Tibial artery (tissue), 4 donors: ENCODE measurements at regions not wholly inside any gene's neighbourhood (a gene's known extent, or its start where the extent isn't known, plus 50 kb on each side); places are given as distances from the start of the nearest gene placed in this dataset.

Source experiments
- DNase-seq, 2 donors: peaks; one replicate each; pipeline ENCODE4 v3.0.0-alpha.2; 2019
- H3K27ac ChIP-seq, 2 donors: fragments of 200-600 bp; sonication (generic) in 1 of 2; 1 replicate in 1 of 2; 2 replicates in 1 of 2; pipeline ENCODE4 v1.5.1; 2018 to 2019; ENCODE audit warnings: mild to moderate bottlenecking in 1 of 2
- H3K27me3 ChIP-seq, 2 donors: fragments of 200-600 bp; sonication (generic) in 1 of 2; one replicate each; pipeline versions ENCODE4 v1.5.1 to v1.6.0; 2016 to 2019
- H3K36me3 ChIP-seq, 3 donors: fragments of 200-600 bp; sonication (generic) in 2 of 3; one replicate each; pipeline ENCODE4 v1.5.1; 2016 to 2019; ENCODE audit warnings: mild to moderate bottlenecking in 2 of 3
- H3K4me1 ChIP-seq, 4 donors: fragments of 200-600 bp; sonication (generic) in 2 of 4; 1 replicate in 3 of 4; 2 replicates in 1 of 4; pipeline ENCODE4 v1.5.1; 2016 to 2019
- H3K4me3 ChIP-seq, 2 donors: fragments of 200-600 bp; sonication (generic) in 1 of 2; 1 replicate in 1 of 2; 2 replicates in 1 of 2; pipeline ENCODE4 v1.5.1; 2018 to 2019; ENCODE audit warnings: mild to moderate bottlenecking in 2 of 2
- H3K9me3 ChIP-seq, 3 donors: fragments of 200-600 bp; sonication (generic) in 1 of 3; one replicate each; pipeline ENCODE4 v1.5.1; 2016 to 2019
- CTCF ChIP-seq, 2 experiments: fragments of 200-600 bp in 1 of 2; fragments of 450-650 bp in 1 of 2; IDR thresholded peaks; one replicate each; pipeline ENCODE4 v1.5.1; 2017 to 2019; ENCODE audit warnings: antibody characterized with exemption in 2 of 2, mild to moderate bottlenecking in 1 of 2, moderate library complexity in 1 of 2
- intact Hi-C: fragments of 100-400 bp; cut with DNase I; formaldehyde crosslinking; loops from one replicate; pipeline ENCODE4 v1.15.0; 2023; ENCODE audit warnings: low total_unique reads

- Histone ChIP-seq H3K36me3 (no peaks in the 10 kb centered on the region), H3K27me3 (no peaks in the 10 kb centered on the region), H3K27ac (no peak overlapping the region), H3K4me1 (no peaks in the 10 kb centered on the region), H3K4me3 (no peak overlapping the region), H3K9me3 (no peaks in the 10 kb centered on the region)
- TF ChIP-seq CTCF (IDR thresholded peaks at IDR 0.05): no peak
- intact Hi-C loops: no loop called here
- no peak for DNase-seq
Measured at GRCh38 chr14:61927060-61927459, 164.8 kb downstream of the SNAPC1 start.

DNA sequence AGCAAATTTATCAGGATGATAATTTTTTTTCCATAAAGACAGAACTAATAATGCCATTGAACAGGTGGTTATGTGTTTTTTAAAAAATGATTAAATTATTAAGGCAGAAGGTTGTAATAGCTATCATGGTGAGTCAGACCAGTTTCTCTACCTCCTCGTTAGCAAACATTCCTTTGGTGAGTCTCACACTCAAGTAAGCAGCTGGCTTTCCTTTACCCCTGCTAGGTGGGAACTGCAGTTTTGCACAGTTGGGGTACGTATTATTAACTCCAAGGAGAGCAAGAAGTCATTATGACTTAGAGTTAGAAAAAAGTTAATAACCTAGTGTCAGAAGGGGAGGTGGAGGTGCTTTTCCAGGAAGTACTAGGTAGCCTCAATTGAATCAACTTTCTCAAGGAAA lies 165.3 kb downstream of the SNAPC1 start:
- no peaks in the 10 kb centered on the region for H3K4me1 ChIP-seq
- no peak for DNase-seq
- intact Hi-C loops: no loop called here
- H3K27ac ChIP-seq: no peak overlapping the region
- H3K9me3 ChIP-seq: no peaks in the 10 kb centered on the region
- no peak for TF ChIP-seq CTCF (IDR thresholded peaks at IDR 0.05)
- H3K36me3 ChIP-seq: no peaks in the 10 kb centered on the region
- no peak overlapping the region for H3K4me3 ChIP-seq
- no peaks in the 10 kb centered on the region for H3K27me3 ChIP-seq

DNA sequence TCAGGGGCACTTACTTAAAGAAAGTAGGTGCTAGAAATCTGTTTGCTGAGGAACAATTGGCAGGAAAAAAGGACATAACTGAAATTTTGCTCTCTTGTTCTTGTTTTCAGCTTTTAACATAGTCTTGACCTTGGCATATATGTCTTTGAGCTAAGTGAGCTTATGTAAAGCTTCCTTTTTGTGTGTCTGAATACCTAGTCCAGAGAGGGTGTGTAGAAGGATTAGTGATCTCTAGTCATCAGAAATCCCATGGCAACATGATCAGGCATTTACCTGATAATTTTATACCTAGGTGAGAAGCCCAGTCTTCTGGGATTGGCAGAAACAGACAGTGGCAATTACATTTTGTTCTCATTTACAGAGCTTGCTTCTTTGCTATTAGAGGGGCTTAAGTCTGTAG lies 166.1 kb downstream of the SNAPC1 start:
- no peak for DNase-seq
- H3K27me3 ChIP-seq: no peaks in the 10 kb centered on the region
- intact Hi-C loops: no loop called here

GRCh38 chr14:61928701-61929100 lies 166.5 kb downstream of the SNAPC1 start:
- no peak overlapping the region for H3K27ac ChIP-seq
- H3K27me3 ChIP-seq: no peaks in the 10 kb centered on the region
- no peak for DNase-seq
- no peaks in the 10 kb centered on the region for H3K36me3 ChIP-seq
- H3K9me3 ChIP-seq: no peaks in the 10 kb centered on the region
- intact Hi-C loops: no loop called here
- H3K4me3 ChIP-seq: no peak overlapping the region
- H3K4me1 ChIP-seq: no peaks in the 10 kb centered on the region
- TF ChIP-seq CTCF (IDR thresholded peaks at IDR 0.05): no peak

More for the DNA sequence above, 166.1 kb downstream of the SNAPC1 start:
- no peak overlapping the region for H3K27ac ChIP-seq
- no peaks in the 10 kb centered on the region for H3K4me1 ChIP-seq
- no peaks in the 10 kb centered on the region for H3K36me3 ChIP-seq
- TF ChIP-seq CTCF (IDR thresholded peaks at IDR 0.05): no peak
- no peaks in the 10 kb centered on the region for H3K9me3 ChIP-seq
- no peak overlapping the region for H3K4me3 ChIP-seq

- no peak for DNase-seq
- H3K4me1 ChIP-seq: no peaks in the 10 kb centered on the region
- intact Hi-C loops: no loop called here
- H3K36me3 ChIP-seq: no peaks in the 10 kb centered on the region
- H3K27ac ChIP-seq: no peak overlapping the region
- H3K9me3 ChIP-seq: no peaks in the 10 kb centered on the region
- no peaks in the 10 kb centered on the region for H3K27me3 ChIP-seq
- no peak for TF ChIP-seq CTCF (IDR thresholded peaks at IDR 0.05)
- H3K4me3 ChIP-seq: no peak overlapping the region
Measured at GRCh38 chr14:61929651-61930050, 167.4 kb downstream of the SNAPC1 start.
